T-helper 2 cell treated with Interferon-gamma antibody and Interleukin-4, amounts not matched to agents 100 ng/mL and 5 ng/mL, for 36 hours (primary cell): ENCODE measurements at regions not wholly inside any gene's neighbourhood (a gene's known extent, or its start where the extent isn't known, plus 50 kb on each side); places are given as distances from the start of the nearest gene placed in this dataset.

Source experiments
- intact Hi-C: fragments of 100-400 bp; cut with micrococcal nuclease; formaldehyde crosslinking; loops from one replicate; pipeline ENCODE4 v1.15.1; 2023

- intact Hi-C loops = no loop called here
These were observed 337.0 kb downstream of the BRD1 start for GRCh38 chr22:49490692-49491091.

DNA sequence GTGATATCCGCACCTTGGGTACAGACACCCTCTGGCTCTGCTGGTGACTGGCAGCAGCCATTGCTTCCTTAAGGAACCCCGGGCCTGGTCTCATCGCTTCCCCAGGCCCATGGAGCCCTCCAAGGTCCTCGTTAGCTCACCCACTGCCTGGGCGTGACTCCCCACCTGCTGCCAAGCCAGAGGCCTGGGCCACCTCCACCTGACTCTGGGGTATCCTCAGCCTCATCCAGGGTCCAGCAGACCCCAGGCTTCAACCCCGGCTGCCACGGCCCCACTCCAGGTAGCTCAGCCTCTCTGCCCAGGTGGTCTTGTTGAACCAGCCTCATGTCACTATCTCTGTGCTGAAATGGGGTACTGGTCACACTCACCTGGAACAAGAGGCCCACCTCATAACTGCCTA, 337.9 kb downstream of the BRD1 start:
- intact Hi-C loops = no loop called here

GRCh38 chr22:49488943-49489342, 338.7 kb downstream of the BRD1 start:
- intact Hi-C loops = no loop called here

GRCh38 chr22:49487950-49488349, 339.7 kb downstream of the BRD1 start:
- intact Hi-C loops = no loop called here

DNA sequence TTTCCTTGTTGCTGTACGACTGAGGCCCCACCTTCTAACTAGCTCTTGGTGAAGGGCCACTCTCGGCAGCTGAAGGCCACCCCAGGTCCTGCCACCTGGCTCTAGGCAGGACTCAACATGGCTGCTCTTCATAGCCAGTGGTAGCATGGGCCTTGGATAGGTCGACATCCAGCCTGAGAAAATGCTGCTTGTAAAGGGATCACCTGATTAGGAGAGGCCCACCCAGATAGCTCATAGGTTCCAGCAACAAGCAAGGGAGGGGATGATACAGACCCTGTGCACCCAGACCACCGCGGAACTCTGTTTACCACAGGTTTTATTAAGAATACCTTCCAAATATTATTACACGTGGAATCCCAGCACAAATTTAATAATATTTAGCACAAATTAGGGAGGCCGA, 341.4 kb downstream of the BRD1 start:
- intact Hi-C loops = no loop called here

DNA sequence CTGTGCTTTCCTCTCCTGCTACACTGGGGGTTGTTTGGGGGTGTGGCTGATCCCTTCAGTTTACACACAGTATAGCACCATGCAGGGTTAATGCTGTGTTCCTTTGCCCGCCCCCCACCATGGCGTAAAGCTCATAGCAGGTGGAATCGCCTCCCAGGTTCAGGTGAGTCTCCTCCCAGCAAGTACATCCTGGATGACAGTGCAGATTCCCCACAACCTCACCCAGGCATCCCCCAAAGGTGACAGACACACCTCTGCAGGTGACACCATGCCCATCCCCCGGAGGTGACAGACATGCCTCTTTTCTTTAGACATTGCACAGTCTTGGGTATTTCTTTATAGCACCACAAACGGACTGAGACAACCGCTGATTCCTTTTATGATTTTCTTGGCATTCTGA, 343.7 kb downstream of the BRD1 start:
- intact Hi-C loops = no loop called here

DNA sequence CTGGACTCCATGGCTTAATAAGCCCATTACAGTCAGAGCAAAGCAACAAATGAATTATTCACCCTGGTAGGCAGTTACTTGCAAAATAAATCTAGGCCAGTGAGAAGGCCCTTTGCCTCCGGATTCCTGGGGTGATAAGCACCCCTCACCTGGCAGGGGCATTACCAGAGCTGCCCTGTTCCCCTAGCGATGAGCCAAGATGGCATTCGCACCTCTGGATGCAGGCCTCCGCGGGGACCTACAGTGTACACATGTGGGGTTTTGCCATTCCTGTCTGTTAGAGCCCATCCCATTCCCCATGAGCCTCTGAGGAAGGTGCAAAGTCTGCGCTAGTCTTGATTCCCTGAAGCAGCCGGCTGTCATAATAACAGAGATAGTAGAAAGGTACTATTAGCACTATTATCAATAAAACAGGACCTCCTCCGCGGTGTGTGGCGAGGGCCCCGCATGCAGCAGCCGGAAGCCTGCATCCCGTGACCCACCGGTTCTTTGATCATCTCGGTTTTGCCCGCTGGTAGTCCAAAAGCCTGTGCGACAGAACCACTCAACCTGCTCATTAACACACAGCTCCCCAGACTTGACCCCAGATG, 344.3 kb downstream of the BRD1 start:
- intact Hi-C loops = no loop called here

DNA sequence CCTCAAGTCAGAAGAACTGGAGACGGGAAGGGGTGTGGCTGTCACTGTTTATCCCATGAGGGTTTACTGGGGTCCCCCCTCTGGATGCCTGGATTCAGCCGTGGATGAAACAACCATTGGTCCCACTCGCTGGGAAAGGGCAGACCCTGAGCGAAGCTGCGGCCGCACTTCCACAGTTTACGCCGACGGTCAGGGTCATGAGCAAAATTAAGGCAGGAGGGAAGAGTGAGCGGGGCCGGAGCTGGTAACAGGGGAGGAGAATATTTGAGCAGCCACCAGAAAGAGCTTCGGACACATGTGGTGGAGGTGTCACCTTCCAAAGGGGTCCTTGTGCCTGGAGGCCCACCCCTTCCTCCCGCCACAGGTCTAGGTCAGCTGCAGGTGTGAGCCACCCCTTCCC, 344.9 kb downstream of the BRD1 start:
- intact Hi-C loops = no loop called here

DNA sequence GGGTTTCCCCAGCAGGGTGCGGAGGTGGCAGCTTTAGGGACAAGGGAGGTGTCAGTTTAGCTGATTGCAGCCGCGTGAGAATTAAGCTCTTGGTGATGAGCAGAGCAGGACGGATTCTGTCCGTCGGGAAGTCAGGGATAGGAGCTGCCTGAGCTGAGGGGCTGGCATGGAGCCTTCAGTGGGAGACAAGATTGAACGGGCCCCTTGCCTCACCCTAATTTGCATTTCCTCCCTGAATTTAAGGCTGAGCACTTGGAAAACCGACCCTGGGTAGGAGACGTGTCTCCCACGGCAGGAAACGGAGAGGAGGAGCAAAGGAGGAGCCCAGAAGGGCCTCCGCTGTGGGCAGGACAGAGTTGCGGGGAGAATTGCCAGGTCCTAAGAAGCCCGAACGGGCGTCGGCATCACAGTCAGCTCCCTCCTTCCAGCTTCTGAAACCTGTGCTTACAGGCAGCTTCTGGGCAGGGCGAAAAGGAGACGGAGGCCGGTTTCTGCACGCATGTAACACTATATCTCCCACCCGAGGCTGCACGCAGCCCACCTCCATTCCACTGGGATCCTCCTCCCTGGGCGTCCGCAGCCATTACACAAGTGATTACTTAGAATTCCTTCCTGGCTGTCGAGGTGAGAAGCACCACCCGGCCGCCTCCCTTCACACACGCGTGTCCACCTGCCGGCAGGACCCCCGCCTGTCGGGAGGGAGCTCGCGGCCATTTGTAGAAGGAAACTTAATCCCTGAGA, 345.8 kb downstream of the BRD1 start:
- intact Hi-C loops = no loop called here

GRCh38 chr22:49480896-49481658, 346.6 kb downstream of the BRD1 start:
- intact Hi-C loops = no loop called here

DNA sequence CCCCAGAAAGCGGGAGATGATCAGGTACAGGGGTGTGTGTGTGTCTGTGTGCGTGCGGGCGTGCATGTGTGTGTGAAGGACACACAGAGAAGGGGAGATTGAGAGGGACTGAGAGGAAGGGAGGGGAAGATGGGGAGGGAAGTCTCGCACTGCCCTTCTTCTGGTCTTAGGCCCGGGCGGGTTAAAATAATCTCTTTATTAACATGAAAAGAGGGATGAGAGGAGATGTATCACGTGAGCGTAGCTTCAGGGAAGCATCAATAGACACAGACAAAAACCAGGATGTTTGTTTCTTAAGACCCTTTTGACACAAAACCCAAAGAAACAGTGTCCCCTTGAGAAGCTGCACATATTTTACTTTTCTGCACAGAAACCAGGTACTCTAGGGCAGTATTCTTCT, 347.3 kb downstream of the BRD1 start:
- intact Hi-C loops = no loop called here

DNA sequence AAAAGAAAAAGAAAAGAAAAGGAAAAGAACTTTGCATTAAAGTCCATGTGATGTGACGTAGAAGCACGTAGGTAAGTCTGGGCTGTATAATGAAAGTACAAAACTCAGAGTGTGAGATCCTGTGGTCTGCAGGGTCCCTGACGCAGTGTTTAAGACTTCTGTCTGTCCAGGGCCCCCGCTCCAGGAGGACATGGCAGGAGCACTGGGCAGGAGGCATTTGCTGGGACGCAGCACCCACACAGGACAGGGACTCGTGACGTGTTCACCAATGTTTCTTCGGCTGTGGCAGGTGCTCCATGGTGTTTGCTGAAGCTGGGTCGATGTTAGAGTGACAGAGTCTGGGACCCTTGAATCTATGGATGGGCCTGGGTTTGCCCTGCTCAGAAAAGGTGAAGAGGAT, 348.1 kb downstream of the BRD1 start:
- intact Hi-C loops = no loop called here

DNA sequence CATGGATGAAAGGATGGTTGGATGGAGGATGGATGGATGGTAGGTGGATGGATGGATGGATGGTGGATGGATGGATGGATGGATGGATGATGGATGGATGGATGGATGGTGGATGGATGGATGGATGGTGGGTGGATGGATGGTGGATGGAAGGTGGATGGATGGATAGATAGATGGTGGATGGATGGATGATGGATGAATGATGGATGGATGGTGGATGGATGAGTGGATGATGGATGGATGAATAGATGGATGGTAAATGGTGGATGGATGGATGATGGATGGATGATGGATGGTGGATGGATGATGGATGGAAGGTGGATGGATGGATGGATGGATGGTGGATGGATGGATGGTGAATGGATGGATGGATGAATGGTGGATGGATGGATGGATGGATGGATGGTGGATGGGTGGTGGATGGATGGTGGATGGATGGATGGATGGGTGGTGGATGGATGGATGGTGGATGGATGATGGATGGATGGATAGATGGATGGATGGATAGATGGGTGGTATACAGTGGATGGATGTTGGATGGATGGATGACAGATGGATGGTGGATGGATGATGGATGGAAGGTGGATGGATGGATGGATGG, 350.8 kb downstream of the BRD1 start:
- intact Hi-C loops = no loop called here

DNA sequence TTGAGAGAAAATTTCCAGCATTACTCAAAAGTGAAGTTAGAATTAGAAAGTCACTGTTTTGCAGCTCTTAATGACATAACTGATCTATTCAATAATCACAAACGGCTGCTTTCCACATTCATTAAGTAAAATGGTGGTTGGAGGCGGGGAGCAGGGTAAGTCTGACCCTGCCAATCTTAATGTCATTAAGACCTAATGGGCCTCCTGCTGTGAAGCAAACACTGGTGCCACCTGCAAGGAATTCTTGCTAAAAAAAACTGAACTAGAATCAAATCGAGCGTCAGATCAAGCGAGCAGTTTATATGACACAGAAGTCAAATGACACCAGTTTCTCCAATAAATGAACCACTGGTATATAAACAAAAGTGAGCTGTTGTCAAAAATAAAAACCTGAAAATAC, 351.5 kb downstream of the BRD1 start:
- intact Hi-C loops = no loop called here

DNA sequence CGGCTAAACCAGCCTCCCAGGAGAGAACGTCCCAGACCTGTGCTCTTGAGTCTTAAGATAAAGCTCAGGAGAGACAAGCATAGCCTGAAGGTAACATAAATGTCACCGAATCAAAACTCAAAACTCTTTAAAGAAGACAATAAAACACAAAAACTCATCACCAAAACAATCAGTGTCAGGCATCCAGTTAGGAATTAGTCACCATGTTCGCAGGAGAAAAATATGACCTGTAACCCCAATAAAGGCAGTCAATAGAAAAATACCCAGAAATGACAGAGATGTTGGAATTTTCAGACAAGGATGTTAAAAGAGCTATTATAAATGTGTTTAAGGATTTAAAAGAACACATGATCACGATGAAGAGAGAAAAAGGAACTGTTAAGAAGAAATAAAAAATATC, 352.4 kb downstream of the BRD1 start:
- intact Hi-C loops = no loop called here

DNA sequence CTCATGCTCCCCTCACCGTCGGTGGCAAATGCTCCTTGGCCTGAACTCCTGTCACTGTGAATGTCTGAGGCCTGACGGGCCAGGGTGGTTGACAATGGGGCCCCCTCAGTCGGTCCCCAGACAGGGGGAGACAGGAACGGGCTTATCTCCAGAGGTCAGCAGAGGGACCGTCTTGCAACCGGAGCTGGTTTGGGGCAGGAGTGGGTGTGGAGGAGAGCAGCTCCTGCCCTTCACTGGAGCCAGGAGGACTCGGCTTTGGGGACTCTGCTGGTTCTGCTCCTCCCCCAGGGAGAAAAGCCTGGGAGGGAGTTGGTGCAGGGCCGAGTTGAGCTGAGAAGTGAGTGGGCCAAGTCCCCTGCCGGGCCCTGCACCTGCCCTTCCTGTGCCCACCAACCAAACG, 354.4 kb downstream of the BRD1 start:
- intact Hi-C loops = no loop called here

- intact Hi-C loops = no loop called here
These were observed 356.8 kb downstream of the BRD1 start for GRCh38 chr22:49470741-49471503.

DNA sequence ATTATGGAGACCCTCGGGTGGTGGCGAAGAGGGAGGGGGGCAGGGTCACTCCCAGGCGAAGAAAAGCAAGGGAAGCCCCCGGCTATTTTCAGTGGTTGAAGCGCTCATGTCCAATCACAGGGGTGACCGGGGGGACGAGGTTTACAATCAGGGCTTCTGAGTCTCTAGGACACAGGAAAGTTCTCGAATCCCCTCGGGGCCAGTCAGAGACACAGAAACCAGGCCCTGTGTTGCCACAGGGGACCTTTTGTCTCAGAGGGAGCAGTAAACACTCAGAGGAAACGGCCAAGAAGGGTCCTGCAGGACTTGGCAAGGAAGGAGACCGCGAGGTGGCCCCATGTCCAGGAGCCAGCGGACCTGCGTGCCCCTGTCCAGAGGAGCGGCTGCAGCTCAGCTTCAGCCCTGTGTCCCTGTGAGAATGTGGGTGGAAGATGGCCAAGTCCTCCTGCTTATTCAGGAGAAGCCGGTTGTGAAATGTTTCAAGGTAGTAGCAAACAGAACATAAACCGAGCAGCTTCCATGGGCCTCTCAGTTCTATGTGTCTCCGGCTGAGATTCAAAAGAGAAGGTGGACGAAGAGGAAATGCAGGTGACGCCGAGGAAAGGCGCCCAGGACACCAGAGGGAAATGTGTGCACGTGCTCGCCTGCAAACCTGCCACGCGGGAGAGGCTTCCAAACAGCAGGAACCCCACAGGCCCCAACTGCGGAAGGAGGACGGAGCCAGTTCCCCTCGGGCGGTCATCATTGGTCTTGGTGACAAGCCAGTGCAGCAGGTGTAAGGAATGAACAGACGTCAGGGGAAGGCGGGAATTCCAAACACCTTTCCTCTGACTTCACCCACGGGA, 357.6 kb downstream of the BRD1 start:
- intact Hi-C loops = no loop called here

- intact Hi-C loops = no loop called here
These were observed 359.0 kb downstream of the BRD1 start for GRCh38 chr22:49468487-49469198.
